ENCODE measurements at regions not wholly inside any gene's neighbourhood (a gene's known extent, or its start where the extent isn't known, plus 50 kb on each side); places are given as distances from the start of the nearest gene placed in this dataset.
"Not testable (repeated sequence)": the region's sequence is repeated elsewhere in the genome, so short reads cannot be mapped to it uniquely, and the experiment has no call there.

- Histone ChIP-seq H3K36me3 (replicated peaks; ENCODE audit: control insufficient read depth, insufficient read depth, low read length) (no peaks in the 10 kb centered on the region), H3K27me3 (ENCODE audit: control insufficient read depth, insufficient read depth, low read length) (no peaks in the 10 kb centered on the region), H3K4me3 (ENCODE audit: insufficient read depth, low read depth, low read length) (no peak overlapping the region)
- no peak for DNase-seq
Observed at GRCh38 chr18:42548493-42548892, 567.0 kb downstream of the RIT2 start.

- no peaks in the 10 kb centered on the region for H3K36me3 ChIP-seq (replicated peaks; ENCODE audit: control insufficient read depth, insufficient read depth, low read length)
- H3K4me3 ChIP-seq (ENCODE audit: insufficient read depth, low read depth, low read length), result no peak overlapping the region
- H3K27me3 ChIP-seq (ENCODE audit: control insufficient read depth, insufficient read depth, low read length), result no peaks in the 10 kb centered on the region
- no peak for DNase-seq
Observed at GRCh38 chr18:42549596-42549995, 565.9 kb downstream of the RIT2 start.

- H3K4me3 ChIP-seq (ENCODE audit: insufficient read depth, low read depth, low read length); DNase-seq; H3K27me3 ChIP-seq (ENCODE audit: control insufficient read depth, insufficient read depth, low read length); H3K36me3 ChIP-seq (replicated peaks; ENCODE audit: control insufficient read depth, insufficient read depth, low read length): not testable (repeated sequence)
Observed at GRCh38 chr18:42552559-42552958, 562.9 kb downstream of the RIT2 start.

- no peak for DNase-seq
- H3K36me3 ChIP-seq (replicated peaks; ENCODE audit: control insufficient read depth, insufficient read depth, low read length), result no peaks in the 10 kb centered on the region
- H3K27me3 ChIP-seq (ENCODE audit: control insufficient read depth, insufficient read depth, low read length), result no peaks in the 10 kb centered on the region
- H3K4me3 ChIP-seq (ENCODE audit: insufficient read depth, low read depth, low read length), result no peak overlapping the region
Observed at GRCh38 chr18:42559069-42559690, 556.3 kb downstream of the RIT2 start.

GRCh38 chr18:42561521-42561920, 554.0 kb downstream of the RIT2 start:
- no peak for DNase-seq
- H3K27me3 ChIP-seq (ENCODE audit: control insufficient read depth, insufficient read depth, low read length), result no peaks in the 10 kb centered on the region
- H3K36me3 ChIP-seq (replicated peaks; ENCODE audit: control insufficient read depth, insufficient read depth, low read length), result no peaks in the 10 kb centered on the region
- H3K4me3 ChIP-seq (ENCODE audit: insufficient read depth, low read depth, low read length), result no peak overlapping the region

- Histone ChIP-seq H3K36me3 (replicated peaks; ENCODE audit: control insufficient read depth, insufficient read depth, low read length) (no peaks in the 10 kb centered on the region), H3K27me3 (ENCODE audit: control insufficient read depth, insufficient read depth, low read length) (no peaks in the 10 kb centered on the region), H3K4me3 (ENCODE audit: insufficient read depth, low read depth, low read length) (no peak overlapping the region)
- no peak for DNase-seq
Observed at GRCh38 chr18:42563995-42564394, 551.5 kb downstream of the RIT2 start.

GRCh38 chr18:42564761-42565160, 550.7 kb downstream of the RIT2 start:
- no peak overlapping the region for H3K4me3 ChIP-seq (ENCODE audit: insufficient read depth, low read depth, low read length)
- H3K27me3 ChIP-seq (ENCODE audit: control insufficient read depth, insufficient read depth, low read length), result no peaks in the 10 kb centered on the region
- no peaks in the 10 kb centered on the region for H3K36me3 ChIP-seq (replicated peaks; ENCODE audit: control insufficient read depth, insufficient read depth, low read length)
- no peak for DNase-seq

GRCh38 chr18:42568773-42569172, 546.7 kb downstream of the RIT2 start:
- H3K4me3 ChIP-seq (ENCODE audit: insufficient read depth, low read depth, low read length), result no peak overlapping the region
- no peaks in the 10 kb centered on the region for H3K36me3 ChIP-seq (replicated peaks; ENCODE audit: control insufficient read depth, insufficient read depth, low read length)
- DNase-seq, result no peak
- H3K27me3 ChIP-seq (ENCODE audit: control insufficient read depth, insufficient read depth, low read length), result no peaks in the 10 kb centered on the region

- H3K27me3 ChIP-seq (ENCODE audit: control insufficient read depth, insufficient read depth, low read length), result no peaks in the 10 kb centered on the region
- no peak for DNase-seq
- no peak overlapping the region for H3K4me3 ChIP-seq (ENCODE audit: insufficient read depth, low read depth, low read length)
- no peaks in the 10 kb centered on the region for H3K36me3 ChIP-seq (replicated peaks; ENCODE audit: control insufficient read depth, insufficient read depth, low read length)
Observed at GRCh38 chr18:42574871-42575270, 540.6 kb downstream of the RIT2 start.

GRCh38 chr18:42576124-42576523, 539.4 kb downstream of the RIT2 start:
- H3K27me3 ChIP-seq (ENCODE audit: control insufficient read depth, insufficient read depth, low read length), result no peaks in the 10 kb centered on the region
- DNase-seq, result no peak
- H3K36me3 ChIP-seq (replicated peaks; ENCODE audit: control insufficient read depth, insufficient read depth, low read length), result no peaks in the 10 kb centered on the region
- no peak overlapping the region for H3K4me3 ChIP-seq (ENCODE audit: insufficient read depth, low read depth, low read length)

- no peaks in the 10 kb centered on the region for H3K27me3 ChIP-seq (ENCODE audit: control insufficient read depth, insufficient read depth, low read length)
- no peaks in the 10 kb centered on the region for H3K36me3 ChIP-seq (replicated peaks; ENCODE audit: control insufficient read depth, insufficient read depth, low read length)
- no peak for DNase-seq
- no peak overlapping the region for H3K4me3 ChIP-seq (ENCODE audit: insufficient read depth, low read depth, low read length)
Observed at GRCh38 chr18:42578792-42579191, 536.7 kb downstream of the RIT2 start.

- no peak overlapping the region for H3K4me3 ChIP-seq (ENCODE audit: insufficient read depth, low read depth, low read length)
- no peak for DNase-seq
- no peaks in the 10 kb centered on the region for H3K27me3 ChIP-seq (ENCODE audit: control insufficient read depth, insufficient read depth, low read length)
- no peaks in the 10 kb centered on the region for H3K36me3 ChIP-seq (replicated peaks; ENCODE audit: control insufficient read depth, insufficient read depth, low read length)
Observed at GRCh38 chr18:42582266-42582665, 533.2 kb downstream of the RIT2 start.

GRCh38 chr18:42583283-42583731, 532.2 kb downstream of the RIT2 start:
- Histone ChIP-seq H3K27me3 (ENCODE audit: control insufficient read depth, insufficient read depth, low read length) (no peaks in the 10 kb centered on the region), H3K4me3 (ENCODE audit: insufficient read depth, low read depth, low read length) (no peak overlapping the region), H3K36me3 (replicated peaks; ENCODE audit: control insufficient read depth, insufficient read depth, low read length) (no peaks in the 10 kb centered on the region)
- DNase-seq, result no peak

GRCh38 chr18:42586601-42587000, 528.9 kb downstream of the RIT2 start:
- Histone ChIP-seq H3K36me3 (replicated peaks; ENCODE audit: control insufficient read depth, insufficient read depth, low read length) (no peaks in the 10 kb centered on the region), H3K4me3 (ENCODE audit: insufficient read depth, low read depth, low read length) (no peak overlapping the region), H3K27me3 (ENCODE audit: control insufficient read depth, insufficient read depth, low read length) (no peaks in the 10 kb centered on the region)
- peak; percentile 12 for DNase-seq

GRCh38 chr18:42588786-42589185, 526.7 kb downstream of the RIT2 start:
- no peak for DNase-seq
- Histone ChIP-seq H3K27me3 (ENCODE audit: control insufficient read depth, insufficient read depth, low read length) (no peaks in the 10 kb centered on the region), H3K36me3 (replicated peaks; ENCODE audit: control insufficient read depth, insufficient read depth, low read length) (no peaks in the 10 kb centered on the region), H3K4me3 (ENCODE audit: insufficient read depth, low read depth, low read length) (no peak overlapping the region)

- H3K27me3 ChIP-seq (ENCODE audit: control insufficient read depth, insufficient read depth, low read length), result no peaks in the 10 kb centered on the region
- H3K4me3 ChIP-seq (ENCODE audit: insufficient read depth, low read depth, low read length), result no peak overlapping the region
- no peaks in the 10 kb centered on the region for H3K36me3 ChIP-seq (replicated peaks; ENCODE audit: control insufficient read depth, insufficient read depth, low read length)
- no peak for DNase-seq
Observed at GRCh38 chr18:42604820-42605219, 510.7 kb downstream of the RIT2 start.
